HEK293T (cell line): ENCODE measurements at regions not wholly inside any gene's neighbourhood (a gene's known extent, or its start where the extent isn't known, plus 50 kb on each side); places are given as distances from the start of the nearest gene placed in this dataset.

Source experiments
- CTCF ChIA-PET: fragments of 350-600 bp; formaldehyde crosslinking; extraction: SDS; loops from one replicate; lab custom pipeline; 2021; ENCODE audit warnings: antibody characterized with exemption, inconsistent platforms; lab: Yijun Ruan, JAX
- POLR2A ChIA-PET: fragments of 350-600 bp; formaldehyde crosslinking; extraction: SDS; loops from one replicate; lab custom pipeline; 2020; ENCODE audit warnings: antibody characterized with exemption, inconsistent platforms; lab: Yijun Ruan, JAX
- DNase-seq: peaks from one replicate; pipeline ENCODE4 v3.0.0; 2012; ENCODE audit warnings: mixed read lengths; ENCODE audit errors: extremely low spot score
- ARNT ChIP-seq: fragments of 450-650 bp; IDR thresholded peaks from 2 replicates; pipeline ENCODE4 v1.6.1; 2017; ENCODE audit warnings: mild to moderate bottlenecking
- BHLHE40 ChIP-seq: fragments of 450-650 bp; IDR thresholded peaks from 2 replicates; pipeline ENCODE4 v1.6.1; 2016; ENCODE audit warnings: mild to moderate bottlenecking, moderate library complexity, borderline replicate concordance
- CTBP1 ChIP-seq: fragments of 450-650 bp; IDR thresholded peaks from 2 replicates; pipeline ENCODE4 v1.6.1; 2016; ENCODE audit warnings: borderline replicate concordance
- ELF4 ChIP-seq: fragments of 450-650 bp; IDR thresholded peaks from 2 replicates; pipeline ENCODE4 v1.6.1; 2017; ENCODE audit warnings: antibody characterized with exemption
- FOXA1 ChIP-seq: fragments of 450-650 bp; IDR thresholded peaks from 2 replicates; pipeline ENCODE4 v1.6.1; 2016; ENCODE audit warnings: mild to moderate bottlenecking
- FOXK2 ChIP-seq: fragments of 450-650 bp; IDR thresholded peaks from 2 replicates; pipeline ENCODE4 v1.6.1; 2016; ENCODE audit warnings: mild to moderate bottlenecking
- FOXM1 ChIP-seq: fragments of 450-650 bp; IDR thresholded peaks from 2 replicates; pipeline ENCODE4 v1.6.1; 2017; ENCODE audit warnings: mild to moderate bottlenecking, borderline replicate concordance
- HDGF ChIP-seq: fragments of 450-650 bp; IDR thresholded peaks from 2 replicates; pipeline ENCODE4 v1.6.1; 2017; ENCODE audit warnings: antibody characterized with exemption, borderline replicate concordance
- L3MBTL2 ChIP-seq: fragments of 450-650 bp; conservative IDR thresholded peaks from 2 replicates; pipeline ENCODE4 v1.6.1; 2016; ENCODE audit warnings: mild to moderate bottlenecking
- LEF1 ChIP-seq: fragments of 450-650 bp; IDR thresholded peaks from 2 replicates; pipeline ENCODE4 v1.6.1; 2017; ENCODE audit warnings: mild to moderate bottlenecking, borderline replicate concordance
- NFRKB ChIP-seq: fragments of 450-650 bp; IDR thresholded peaks from 2 replicates; pipeline ENCODE4 v1.6.1; 2016; ENCODE audit warnings: mild to moderate bottlenecking, moderate library complexity
- PKNOX1 ChIP-seq: fragments of 450-650 bp; IDR thresholded peaks from 2 replicates; pipeline ENCODE4 v1.6.1; 2016
- SP1 ChIP-seq: fragments of 450-650 bp; IDR thresholded peaks from 2 replicates; pipeline ENCODE4 v1.6.1; 2017
- SUZ12 ChIP-seq: fragments of 450-650 bp; IDR thresholded peaks from 2 replicates; pipeline ENCODE4 v1.6.1; 2016; ENCODE audit warnings: mild to moderate bottlenecking
- TARDBP ChIP-seq: fragments of 450-650 bp; IDR thresholded peaks from 2 replicates; pipeline ENCODE4 v1.6.1; 2016
- ZNF384 ChIP-seq: fragments of 450-650 bp; IDR thresholded peaks from 2 replicates; pipeline ENCODE4 v1.6.1; 2016

GRCh38 chr18:60163622-60164021, 209.0 kb downstream of the MC4R start:
- DNase-seq = no peak
- ChIA-PET POLR2A (no interaction called here), CTCF (no interaction called here)
- TF ChIP-seq SUZ12 (no peak), FOXM1 (no peak), LEF1 (no peak), L3MBTL2 (no peak), ZNF384 (no peak), FOXK2 (no peak), ARNT (no peak), PKNOX1 (no peak), HDGF (no peak), NFRKB (no peak), CTBP1 (no peak), ELF4 (no peak), FOXA1 (no peak)

GRCh38 chr18:60162388-60162787, 210.2 kb downstream of the MC4R start:
- no peak for TF ChIP-seq NFRKB
- no peak for TF ChIP-seq TARDBP
- TF ChIP-seq PKNOX1 = no peak
- TF ChIP-seq HDGF = no peak
- TF ChIP-seq ARNT = no peak
- no peak for TF ChIP-seq CTBP1
- no peak for TF ChIP-seq SP1
- TF ChIP-seq BHLHE40 = no peak
- no peak for TF ChIP-seq ELF4
- no peak for TF ChIP-seq SUZ12
- TF ChIP-seq LEF1 = no peak
- POLR2A ChIA-PET = no interaction called here
- CTCF ChIA-PET = no interaction called here
- no peak for DNase-seq

- ChIA-PET POLR2A (no interaction called here), CTCF (no interaction called here)
- DNase-seq = no peak
- TF ChIP-seq HDGF (no peak), TARDBP (no peak), PKNOX1 (no peak), ARNT (no peak)
Measured at GRCh38 chr18:60157810-60158209, 214.8 kb downstream of the MC4R start.

GRCh38 chr18:60153376-60153775, 219.2 kb downstream of the MC4R start:
- ChIA-PET POLR2A (no interaction called here), CTCF (interaction anchor here (0.6 kb wide), 1 partner anchor 98 kb away, joined by 4 read pairs; no protein-coding TSS in a partner anchor)
- no peak for DNase-seq
- TF ChIP-seq HDGF = no peak
- TF ChIP-seq ARNT = no peak
- no peak for TF ChIP-seq FOXK2
- no peak for TF ChIP-seq TARDBP
- no peak for TF ChIP-seq CTBP1
- no peak for TF ChIP-seq SP1
- TF ChIP-seq ZNF384 = no peak
- TF ChIP-seq LEF1 = no peak
- TF ChIP-seq PKNOX1 = no peak

- DNase-seq = no peak
- ChIA-PET CTCF (no interaction called here), POLR2A (no interaction called here)
- TF ChIP-seq FOXM1 = no peak
- no peak for TF ChIP-seq ELF4
- TF ChIP-seq HDGF = no peak
- no peak for TF ChIP-seq NFRKB
- TF ChIP-seq FOXA1 = no peak
- TF ChIP-seq SP1 = no peak
- TF ChIP-seq L3MBTL2 = no peak
- no peak for TF ChIP-seq ZNF384
Measured at GRCh38 chr18:60149316-60149715, 223.3 kb downstream of the MC4R start.

GRCh38 chr18:60147323-60147722, 225.3 kb downstream of the MC4R start:
- ChIA-PET CTCF (no interaction called here), POLR2A (no interaction called here)
- no peak for DNase-seq
- no peak for TF ChIP-seq CTBP1
- no peak for TF ChIP-seq L3MBTL2
- no peak for TF ChIP-seq PKNOX1
- TF ChIP-seq TARDBP = no peak
- TF ChIP-seq FOXA1 = no peak
- no peak for TF ChIP-seq ELF4
- no peak for TF ChIP-seq LEF1
- no peak for TF ChIP-seq FOXK2
- TF ChIP-seq SUZ12 = no peak
